GM18507 (cell line): ENCODE measurements at regions not wholly inside any gene's neighbourhood (a gene's known extent, or its start where the extent isn't known, plus 50 kb on each side); places are given as distances from the start of the nearest gene placed in this dataset.

Source experiments
- DNase-seq: peaks from one replicate; pipeline ENCODE4 v3.0.0; 2011; ENCODE audit warnings: low read depth; ENCODE audit not compliant: insufficient read length; ENCODE audit errors: extremely low spot score
- FAIRE-seq: peaks from 2 replicates; lab custom pipeline; 2011; peaks lifted over from hg19 to GRCh38; lab: Jason Lieb, UNC

GRCh38 chr6:28585335-28585734 is 59.7 kb downstream of the GPX5 start:
- no peak for FAIRE-seq
- no peak for DNase-seq

GRCh38 chr6:28586324-28586723 is 60.6 kb downstream of the GPX5 start:
- DNase-seq: no peak
- no peak for FAIRE-seq

GRCh38 chr6:28586962-28587745 is 61.5 kb downstream of the GPX5 start:
- no peak for DNase-seq
- peak; percentile 36 for FAIRE-seq

GRCh38 chr6:28587746-28588075 is 62.0 kb downstream of the GPX5 start:
- FAIRE-seq (no peak), DNase-seq (no peak)

GRCh38 chr6:28588666-28589065 is 63.0 kb downstream of the GPX5 start:
- FAIRE-seq: no peak
- DNase-seq: no peak

GRCh38 chr6:28589234-28589956 is 63.7 kb downstream of the GPX5 start:
- DNase-seq (no peak), FAIRE-seq (peak; percentile 48)

- DNase-seq (no peak), FAIRE-seq (no peak)
Measured at GRCh38 chr6:28589957-28590349, 64.3 kb downstream of the GPX5 start.

- DNase-seq (no peak), FAIRE-seq (peak; percentile 9)
Measured at GRCh38 chr6:28597217-28597835, 71.6 kb downstream of the GPX5 start.

- FAIRE-seq: no peak
- DNase-seq: no peak
Measured at GRCh38 chr6:28597924-28598722, 72.4 kb downstream of the GPX5 start.

- FAIRE-seq (peak; percentile 9), DNase-seq (no peak)
Measured at GRCh38 chr6:28598757-28599686, 73.3 kb downstream of the GPX5 start.

GRCh38 chr6:28600245-28600644 is 74.6 kb downstream of the GPX5 start:
- no peak for DNase-seq
- FAIRE-seq: no peak

GRCh38 chr6:28603891-28604290 is 78.2 kb downstream of the GPX5 start:
- FAIRE-seq (no peak), DNase-seq (no peak)

GRCh38 chr6:28606424-28607391 is 81.0 kb downstream of the GPX5 start:
- FAIRE-seq (peak; percentile 55), DNase-seq (no peak)

- no peak for DNase-seq
- no peak for FAIRE-seq
Measured at GRCh38 chr6:28607990-28608389, 82.3 kb downstream of the GPX5 start.

GRCh38 chr6:28609672-28610071 is 84.0 kb downstream of the GPX5 start:
- no peak for FAIRE-seq
- DNase-seq: no peak

GRCh38 chr6:28615616-28615954 is 89.9 kb downstream of the GPX5 start:
- no peak for FAIRE-seq

GRCh38 chr6:28615955-28616747 is 90.5 kb downstream of the GPX5 start:
- FAIRE-seq (no peak), DNase-seq (no peak)

More at GRCh38 chr6:28615616-28615954, 89.9 kb downstream of the GPX5 start:
- DNase-seq: no peak
